Neural cell (in vitro differentiated cells): ENCODE measurements at regions not wholly inside any gene's neighbourhood (a gene's known extent, or its start where the extent isn't known, plus 50 kb on each side); places are given as distances from the start of the nearest gene placed in this dataset.

ENCODE experiments used
- EP300 ChIP-seq: fragments of 450-650 bp; conservative IDR thresholded peaks from 2 replicates; pipeline ENCODE4 v1.6.1; 2014; ENCODE audit warnings: antibody characterized with exemption, mild to moderate bottlenecking, moderate library complexity; ENCODE audit not compliant: poor library complexity, severe bottlenecking
- EZH2 ChIP-seq: fragments of 200-600, 300-800 bp; shearing (Covaris generic), sonication (generic); IDR thresholded peaks from 2 replicates; pipeline ENCODE4 v1.6.1; 2014; ENCODE audit warnings: antibody characterized with exemption, low read length, borderline replicate concordance, mild to moderate bottlenecking; ENCODE audit not compliant: insufficient read depth, poor library complexity, severe bottlenecking
- MXI1 ChIP-seq: fragments of 450-650 bp; conservative IDR thresholded peaks from 2 replicates; pipeline ENCODE4 v1.6.1; 2014; ENCODE audit warnings: antibody characterized with exemption, mild to moderate bottlenecking; ENCODE audit not compliant: poor library complexity, severe bottlenecking
- POLR2AphosphoS5 ChIP-seq: IDR thresholded peaks from 2 replicates; pipeline ENCODE4 v1.6.1; 2012
- RAD21 ChIP-seq: fragments of 450-650 bp; conservative IDR thresholded peaks from 2 replicates; pipeline ENCODE4 v1.6.1; 2014; ENCODE audit warnings: antibody characterized with exemption, mild to moderate bottlenecking, moderate library complexity
- SMC3 ChIP-seq: fragments of 450-650 bp; conservative IDR thresholded peaks from 2 replicates; pipeline ENCODE4 v1.6.1; 2014; ENCODE audit warnings: antibody characterized with exemption, mild to moderate bottlenecking, moderate library complexity; ENCODE audit not compliant: poor library complexity
- TAF1 ChIP-seq: IDR thresholded peaks from 2 replicates; pipeline ENCODE4 v1.6.1; 2012; ENCODE audit warnings: low read depth
- TF ChIP-seq, protein P1 (sequence below): fragments of 450-650 bp; IDR thresholded peaks from 2 replicates; pipeline ENCODE4 v1.5.1; 2014; ENCODE audit warnings: antibody characterized with exemption, mild to moderate bottlenecking, moderate library complexity; ENCODE audit not compliant: poor library complexity, severe bottlenecking

DNA sequence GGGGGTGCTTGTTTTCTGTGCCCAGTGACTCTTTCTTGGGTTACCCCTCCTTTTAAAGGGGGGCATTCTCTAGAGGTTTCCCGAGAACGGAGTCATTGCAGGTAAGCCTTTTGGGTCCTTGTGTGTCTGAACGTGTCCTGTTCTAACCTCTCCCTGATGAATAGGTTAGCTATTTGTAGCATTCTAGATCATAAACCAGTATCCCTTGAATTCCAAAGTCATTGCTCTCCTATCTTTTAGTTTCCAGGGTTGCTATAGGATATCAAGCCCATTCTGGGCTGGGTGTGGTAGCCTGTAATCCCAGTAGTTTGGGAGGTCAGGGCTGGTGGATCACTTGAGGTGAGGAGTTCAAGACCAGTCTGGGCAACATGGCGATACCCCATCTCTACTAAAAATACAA lies 65.9 kb upstream of the YWHAQ start:
- no peak for TF ChIP-seq EP300
- TF ChIP-seq, protein P1, sequence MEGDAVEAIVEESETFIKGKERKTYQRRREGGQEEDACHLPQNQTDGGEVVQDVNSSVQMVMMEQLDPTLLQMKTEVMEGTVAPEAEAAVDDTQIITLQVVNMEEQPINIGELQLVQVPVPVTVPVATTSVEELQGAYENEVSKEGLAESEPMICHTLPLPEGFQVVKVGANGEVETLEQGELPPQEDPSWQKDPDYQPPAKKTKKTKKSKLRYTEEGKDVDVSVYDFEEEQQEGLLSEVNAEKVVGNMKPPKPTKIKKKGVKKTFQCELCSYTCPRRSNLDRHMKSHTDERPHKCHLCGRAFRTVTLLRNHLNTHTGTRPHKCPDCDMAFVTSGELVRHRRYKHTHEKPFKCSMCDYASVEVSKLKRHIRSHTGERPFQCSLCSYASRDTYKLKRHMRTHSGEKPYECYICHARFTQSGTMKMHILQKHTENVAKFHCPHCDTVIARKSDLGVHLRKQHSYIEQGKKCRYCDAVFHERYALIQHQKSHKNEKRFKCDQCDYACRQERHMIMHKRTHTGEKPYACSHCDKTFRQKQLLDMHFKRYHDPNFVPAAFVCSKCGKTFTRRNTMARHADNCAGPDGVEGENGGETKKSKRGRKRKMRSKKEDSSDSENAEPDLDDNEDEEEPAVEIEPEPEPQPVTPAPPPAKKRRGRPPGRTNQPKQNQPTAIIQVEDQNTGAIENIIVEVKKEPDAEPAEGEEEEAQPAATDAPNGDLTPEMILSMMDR: no peak
- TF ChIP-seq POLR2AphosphoS5: no peak
- no peak for TF ChIP-seq SMC3
- no peak for TF ChIP-seq MXI1
- TF ChIP-seq TAF1: no peak
- no peak for TF ChIP-seq RAD21
- no peak for TF ChIP-seq EZH2
